ENCODE measurements at regions not wholly inside any gene's neighbourhood (a gene's known extent, or its start where the extent isn't known, plus 50 kb on each side); places are given as distances from the start of the nearest gene placed in this dataset.

GRCh38 chr13:53683608-53684007, 655.0 kb downstream of the OLFM4 start:
- DNase-seq (ENCODE audit: low read depth, low spot score), result no peak

GRCh38 chr13:53691417-53691816, 662.8 kb downstream of the OLFM4 start:
- no peak for DNase-seq (ENCODE audit: low read depth, low spot score)

GRCh38 chr13:53694814-53695532, 666.4 kb downstream of the OLFM4 start:
- DNase-seq (ENCODE audit: low read depth, low spot score), result no peak

GRCh38 chr13:53703371-53704080, 674.9 kb downstream of the OLFM4 start:
- DNase-seq (ENCODE audit: low read depth, low spot score), result no peak

GRCh38 chr13:53719281-53719680, 690.7 kb downstream of the OLFM4 start:
- no peak for DNase-seq (ENCODE audit: low read depth, low spot score)

GRCh38 chr13:53732664-53733063, 704.1 kb downstream of the OLFM4 start:
- no peak for DNase-seq (ENCODE audit: low read depth, low spot score)

- DNase-seq (ENCODE audit: low read depth, low spot score), result no peak
These were observed 715.3 kb downstream of the OLFM4 start for GRCh38 chr13:53743906-53744305.

GRCh38 chr13:53747825-53748224, 719.2 kb downstream of the OLFM4 start:
- DNase-seq (ENCODE audit: low read depth, low spot score), result no peak

GRCh38 chr13:53749306-53749705, 720.7 kb downstream of the OLFM4 start:
- DNase-seq (ENCODE audit: low read depth, low spot score), result no peak

- no peak for DNase-seq (ENCODE audit: low read depth, low spot score)
These were observed 730.4 kb downstream of the OLFM4 start for GRCh38 chr13:53759016-53759415.

GRCh38 chr13:53775807-53776206, 747.2 kb downstream of the OLFM4 start:
- no peak for DNase-seq (ENCODE audit: low read depth, low spot score)

GRCh38 chr13:53778937-53779336, 750.3 kb downstream of the OLFM4 start:
- DNase-seq (ENCODE audit: low read depth, low spot score), result no peak

- no peak for DNase-seq (ENCODE audit: low read depth, low spot score)
These were observed 753.3 kb downstream of the OLFM4 start for GRCh38 chr13:53781941-53782340.

GRCh38 chr13:53782488-53782961, 753.9 kb downstream of the OLFM4 start:
- no peak for DNase-seq (ENCODE audit: low read depth, low spot score)

GRCh38 chr13:53783471-53783870, 754.9 kb downstream of the OLFM4 start:
- no peak for DNase-seq (ENCODE audit: low read depth, low spot score)

GRCh38 chr13:53788286-53788685, 759.7 kb downstream of the OLFM4 start:
- no peak for DNase-seq (ENCODE audit: low read depth, low spot score)

GRCh38 chr13:53800011-53800410, 771.4 kb downstream of the OLFM4 start:
- no peak for DNase-seq (ENCODE audit: low read depth, low spot score)

- no peak for DNase-seq (ENCODE audit: low read depth, low spot score)
These were observed 778.7 kb downstream of the OLFM4 start for GRCh38 chr13:53807251-53807834.

GRCh38 chr13:53821632-53822031, 793.0 kb downstream of the OLFM4 start:
- DNase-seq (ENCODE audit: low read depth, low spot score), result no peak

GRCh38 chr13:53822136-53822535, 793.5 kb downstream of the OLFM4 start:
- no peak for DNase-seq (ENCODE audit: low read depth, low spot score)

- DNase-seq (ENCODE audit: low read depth, low spot score), result no peak
These were observed 810.8 kb downstream of the OLFM4 start for GRCh38 chr13:53839461-53839860.

GRCh38 chr13:53844473-53845146, 816.0 kb downstream of the OLFM4 start:
- no peak for DNase-seq (ENCODE audit: low read depth, low spot score)

Measured in brain pericyte (primary cell).